BE2C (cell line): ENCODE measurements at regions not wholly inside any gene's neighbourhood (a gene's known extent, or its start where the extent isn't known, plus 50 kb on each side); places are given as distances from the start of the nearest gene placed in this dataset.

Experiments
- DNase-seq: peaks from one replicate; pipeline ENCODE4 v3.0.0-alpha.2; 2020
- H3K27me3 ChIP-seq: fragments of 250-450 bp; sonication (Bioruptor Pico); 2 replicates; pipeline ENCODE4 v1.5.1; 2020; ENCODE audit warnings: mild to moderate bottlenecking
- H3K36me3 ChIP-seq: fragments of 250-450 bp; sonication (Bioruptor Pico); 2 replicates; pipeline ENCODE4 v1.5.1; 2020; ENCODE audit warnings: mild to moderate bottlenecking
- H3K4me1 ChIP-seq: fragments of 250-450 bp; sonication (Bioruptor Pico); 2 replicates; pipeline ENCODE4 v1.5.1; 2020
- H3K4me3 ChIP-seq: 2 replicates; pipeline ENCODE4 v1.5.1; 2011; ENCODE audit warnings: low read depth, low read length
- H3K9me3 ChIP-seq: fragments of 250-450 bp; sonication (Bioruptor Pico); 2 replicates; pipeline ENCODE4 v1.5.1; 2020
- CTCF ChIP-seq: IDR thresholded peaks from 2 replicates; pipeline ENCODE4 v1.5.1; 2012; ENCODE audit warnings: mild to moderate bottlenecking, low read depth, low read length

GRCh38 chr13:29935309-29935981, 85.0 kb upstream of the UBL3 start:
- Histone ChIP-seq H3K4me1 (no peaks in the 10 kb centered on the region), H3K36me3 (no peaks in the 10 kb centered on the region), H3K9me3 (no peaks in the 10 kb centered on the region), H3K4me3 (no peak overlapping the region), H3K27me3 (no peaks in the 10 kb centered on the region)
- no peak for DNase-seq
- no peak for TF ChIP-seq CTCF

- TF ChIP-seq CTCF = no peak
- Histone ChIP-seq H3K4me3 (no peak overlapping the region), H3K4me1 (no peaks in the 10 kb centered on the region), H3K36me3 (no peaks in the 10 kb centered on the region), H3K9me3 (no peaks in the 10 kb centered on the region), H3K27me3 (no peaks in the 10 kb centered on the region)
- DNase-seq = no peak
Measured at GRCh38 chr13:29934531-29935308, 84.3 kb upstream of the UBL3 start.

- H3K27me3 ChIP-seq = no peaks in the 10 kb centered on the region
- no peak for DNase-seq
- H3K36me3 ChIP-seq = no peaks in the 10 kb centered on the region
- H3K9me3 ChIP-seq = no peaks in the 10 kb centered on the region
- H3K4me3 ChIP-seq = no peak overlapping the region
- TF ChIP-seq CTCF = no peak
- H3K4me1 ChIP-seq = no peaks in the 10 kb centered on the region
Measured at GRCh38 chr13:29933401-29933800, 83.0 kb upstream of the UBL3 start.

GRCh38 chr13:29931696-29932095, 81.3 kb upstream of the UBL3 start:
- no peak for TF ChIP-seq CTCF
- no peaks in the 10 kb centered on the region for H3K4me1 ChIP-seq
- H3K4me3 ChIP-seq = no peak overlapping the region

GRCh38 chr13:29929062-29929847, 78.8 kb upstream of the UBL3 start:
- no peak for TF ChIP-seq CTCF
- Histone ChIP-seq H3K27me3 (no peaks in the 10 kb centered on the region), H3K9me3 (no peaks in the 10 kb centered on the region), H3K4me3 (no peak overlapping the region), H3K4me1 (peaks cover 8% of the 10 kb centered on the region), H3K36me3 (no peaks in the 10 kb centered on the region)
- no peak for DNase-seq

More at GRCh38 chr13:29931696-29932095, 81.3 kb upstream of the UBL3 start:
- Histone ChIP-seq H3K27me3 (no peaks in the 10 kb centered on the region), H3K36me3 (no peaks in the 10 kb centered on the region), H3K9me3 (no peaks in the 10 kb centered on the region)
- DNase-seq = no peak

GRCh38 chr13:29926098-29926476, 75.7 kb upstream of the UBL3 start:
- TF ChIP-seq CTCF = no peak
- DNase-seq = no peak
- H3K4me3 ChIP-seq = no peak overlapping the region
- no peaks in the 10 kb centered on the region for H3K9me3 ChIP-seq
- H3K4me1 ChIP-seq = peaks cover 8% of the 10 kb centered on the region
- H3K27me3 ChIP-seq = no peaks in the 10 kb centered on the region
- no peaks in the 10 kb centered on the region for H3K36me3 ChIP-seq
